SK-N-DZ (cell line): ENCODE measurements at regions not wholly inside any gene's neighbourhood (a gene's known extent, or its start where the extent isn't known, plus 50 kb on each side); places are given as distances from the start of the nearest gene placed in this dataset.

Experiments used
- small RNA-seq, 2 experiments: library from RNA; depleted of rRNA; stranded (forward); fragments of <200 nt; gene quantifications; one replicate each; pipeline ENCODE3, GENCODE V24; 2014

Small RNAs in the stretch of these regions (small RNA-seq; reads per million reads assigned to genes)
- 0 reads per million in 2 experiments for gene RF00017
